NB4 (cell line): ENCODE measurements at regions not wholly inside any gene's neighbourhood (a gene's known extent, or its start where the extent isn't known, plus 50 kb on each side); places are given as distances from the start of the nearest gene placed in this dataset.

Experiments
- DNase-seq: peaks from one replicate; pipeline ENCODE4 v3.0.0; 2010; ENCODE audit warnings: low read depth
- H3K4me3 ChIP-seq: one replicate; pipeline ENCODE4 v1.5.1; 2011; ENCODE audit warnings: mild to moderate bottlenecking, low read depth, low read length, moderate library complexity
- MYC ChIP-seq: IDR thresholded peaks from 2 replicates; pipeline ENCODE4 v1.6.1; 2011; ENCODE audit warnings: low read depth, low read length
- POLR2A ChIP-seq: IDR thresholded peaks from 2 replicates; pipeline ENCODE4 v1.6.1; 2011; ENCODE audit warnings: mild to moderate bottlenecking; ENCODE audit not compliant: insufficient read length; ENCODE audit errors: extremely low read depth
- TF ChIP-seq, protein P1 (sequence below): IDR thresholded peaks from 2 replicates; pipeline ENCODE4 v1.6.1; 2011; ENCODE audit warnings: low read depth, low read length
- TF ChIP-seq, protein P2 (sequence below): IDR thresholded peaks from one replicate; pipeline ENCODE4 v1.5.1; 2012; ENCODE audit warnings: low read depth, low read length

DNA sequence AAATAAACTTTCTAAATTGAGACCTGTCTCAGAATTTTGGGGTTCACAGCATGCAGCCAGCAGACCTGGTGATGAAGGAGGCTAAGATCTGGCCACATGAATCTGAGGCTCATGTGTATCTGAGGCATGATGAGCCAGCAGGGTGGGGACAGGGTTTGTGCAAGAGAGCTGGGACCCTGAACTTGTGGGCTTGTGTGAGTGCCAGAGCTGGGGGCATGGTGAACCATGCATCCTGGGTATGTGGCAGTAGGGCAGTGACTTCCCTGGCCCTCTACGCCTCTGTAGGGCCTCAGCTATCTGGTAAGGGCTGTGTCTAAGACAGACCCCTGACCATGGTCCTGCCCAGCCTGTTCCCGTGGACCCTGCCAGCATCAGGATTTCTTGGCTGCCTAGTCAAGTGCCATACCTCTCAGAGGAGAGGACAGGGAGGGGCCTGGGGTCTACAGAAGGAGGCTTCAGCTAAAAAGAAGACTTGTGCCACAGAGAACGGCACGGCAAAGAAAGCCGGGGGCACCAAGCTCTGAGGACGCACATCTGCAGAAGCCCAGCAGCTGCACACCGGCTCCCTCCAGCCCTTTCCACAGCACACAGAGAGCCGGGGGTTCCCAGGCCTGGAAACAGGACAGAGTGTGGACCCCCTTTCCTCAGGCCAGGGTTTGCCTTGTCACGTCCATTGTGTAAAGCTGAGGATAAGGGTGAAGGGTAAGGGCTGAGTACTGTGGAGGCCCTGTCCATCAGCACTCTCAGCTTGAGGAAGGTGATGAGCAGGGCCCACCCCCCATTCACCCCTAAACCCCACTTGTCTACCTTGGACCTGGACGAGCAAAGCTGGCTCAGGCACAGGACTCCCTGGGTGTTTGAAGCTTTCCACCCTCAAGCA lies 130.1 kb downstream of the MRPL36 start:
- TF ChIP-seq, protein P1, sequence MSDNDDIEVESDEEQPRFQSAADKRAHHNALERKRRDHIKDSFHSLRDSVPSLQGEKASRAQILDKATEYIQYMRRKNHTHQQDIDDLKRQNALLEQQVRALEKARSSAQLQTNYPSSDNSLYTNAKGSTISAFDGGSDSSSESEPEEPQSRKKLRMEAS, result no peak
- TF ChIP-seq, protein P2, sequence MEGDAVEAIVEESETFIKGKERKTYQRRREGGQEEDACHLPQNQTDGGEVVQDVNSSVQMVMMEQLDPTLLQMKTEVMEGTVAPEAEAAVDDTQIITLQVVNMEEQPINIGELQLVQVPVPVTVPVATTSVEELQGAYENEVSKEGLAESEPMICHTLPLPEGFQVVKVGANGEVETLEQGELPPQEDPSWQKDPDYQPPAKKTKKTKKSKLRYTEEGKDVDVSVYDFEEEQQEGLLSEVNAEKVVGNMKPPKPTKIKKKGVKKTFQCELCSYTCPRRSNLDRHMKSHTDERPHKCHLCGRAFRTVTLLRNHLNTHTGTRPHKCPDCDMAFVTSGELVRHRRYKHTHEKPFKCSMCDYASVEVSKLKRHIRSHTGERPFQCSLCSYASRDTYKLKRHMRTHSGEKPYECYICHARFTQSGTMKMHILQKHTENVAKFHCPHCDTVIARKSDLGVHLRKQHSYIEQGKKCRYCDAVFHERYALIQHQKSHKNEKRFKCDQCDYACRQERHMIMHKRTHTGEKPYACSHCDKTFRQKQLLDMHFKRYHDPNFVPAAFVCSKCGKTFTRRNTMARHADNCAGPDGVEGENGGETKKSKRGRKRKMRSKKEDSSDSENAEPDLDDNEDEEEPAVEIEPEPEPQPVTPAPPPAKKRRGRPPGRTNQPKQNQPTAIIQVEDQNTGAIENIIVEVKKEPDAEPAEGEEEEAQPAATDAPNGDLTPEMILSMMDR, result no peak
- no peak for TF ChIP-seq POLR2A
- no peak for TF ChIP-seq MYC
- no peak overlapping the region for H3K4me3 ChIP-seq
- DNase-seq, result no peak

DNA sequence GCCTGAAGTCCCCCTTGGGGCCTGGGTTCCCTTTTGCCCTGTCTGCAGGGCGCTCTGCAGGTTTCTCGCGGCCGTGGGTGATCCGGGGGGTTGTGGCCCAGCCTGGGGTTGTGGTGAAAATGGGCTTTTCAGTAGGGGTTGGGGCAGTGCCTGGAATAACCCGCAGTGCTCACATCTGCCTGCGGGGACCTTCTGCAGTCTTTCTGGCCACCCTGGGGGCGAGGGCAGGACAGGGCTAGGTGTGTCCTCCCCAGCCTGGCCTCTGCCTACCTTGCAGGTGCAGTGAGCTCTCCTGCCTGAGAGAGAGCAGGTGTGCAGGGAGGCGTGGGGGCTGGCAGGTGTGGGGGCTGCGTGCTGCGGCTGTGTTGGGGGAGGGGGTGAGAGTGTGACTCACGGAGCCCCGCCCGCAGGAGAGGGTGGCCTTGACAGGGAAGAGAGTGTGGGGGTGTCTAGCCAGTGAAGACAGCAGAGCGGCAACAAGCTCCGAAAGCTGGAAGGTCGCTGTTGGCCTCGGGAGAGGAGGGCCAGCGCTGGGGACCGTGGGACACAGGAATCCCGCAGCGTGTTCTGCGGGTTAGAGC lies 131.4 kb downstream of the MRPL36 start:
- TF ChIP-seq MYC, result no peak
- TF ChIP-seq, protein P2, result peak; percentile 24
- DNase-seq, result peak; percentile 46
- no peak overlapping the region for H3K4me3 ChIP-seq

DNA sequence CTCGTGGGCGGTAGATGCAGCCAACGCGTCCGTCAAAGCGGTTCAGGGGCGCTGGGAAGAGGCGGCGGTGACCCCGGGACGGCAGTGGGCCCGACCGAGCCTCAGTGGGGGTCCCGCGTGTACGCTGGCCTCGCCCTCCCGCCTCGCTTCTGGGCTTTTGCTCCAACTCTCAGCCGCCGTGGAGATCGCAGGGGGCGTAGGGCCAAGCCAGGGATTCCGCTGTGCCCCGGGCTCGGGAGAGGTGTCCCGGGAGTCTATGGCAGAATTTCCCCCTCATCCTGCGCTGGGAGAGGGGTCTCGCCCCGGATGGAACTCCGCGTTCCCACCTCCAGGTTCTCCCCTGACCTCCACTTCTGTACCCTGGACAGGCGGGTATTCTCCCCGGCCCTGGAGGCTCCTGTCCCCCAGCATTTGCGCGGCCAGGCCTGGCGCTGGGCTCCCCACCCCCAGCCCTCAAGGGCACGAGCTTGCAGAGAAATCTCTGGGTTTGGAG lies 131.9 kb downstream of the MRPL36 start:
- H3K4me3 ChIP-seq, result no peak overlapping the region
- no peak for DNase-seq
- TF ChIP-seq, protein P1, result no peak
- TF ChIP-seq, protein P2, result no peak
- no peak for TF ChIP-seq POLR2A
- no peak for TF ChIP-seq MYC

DNA sequence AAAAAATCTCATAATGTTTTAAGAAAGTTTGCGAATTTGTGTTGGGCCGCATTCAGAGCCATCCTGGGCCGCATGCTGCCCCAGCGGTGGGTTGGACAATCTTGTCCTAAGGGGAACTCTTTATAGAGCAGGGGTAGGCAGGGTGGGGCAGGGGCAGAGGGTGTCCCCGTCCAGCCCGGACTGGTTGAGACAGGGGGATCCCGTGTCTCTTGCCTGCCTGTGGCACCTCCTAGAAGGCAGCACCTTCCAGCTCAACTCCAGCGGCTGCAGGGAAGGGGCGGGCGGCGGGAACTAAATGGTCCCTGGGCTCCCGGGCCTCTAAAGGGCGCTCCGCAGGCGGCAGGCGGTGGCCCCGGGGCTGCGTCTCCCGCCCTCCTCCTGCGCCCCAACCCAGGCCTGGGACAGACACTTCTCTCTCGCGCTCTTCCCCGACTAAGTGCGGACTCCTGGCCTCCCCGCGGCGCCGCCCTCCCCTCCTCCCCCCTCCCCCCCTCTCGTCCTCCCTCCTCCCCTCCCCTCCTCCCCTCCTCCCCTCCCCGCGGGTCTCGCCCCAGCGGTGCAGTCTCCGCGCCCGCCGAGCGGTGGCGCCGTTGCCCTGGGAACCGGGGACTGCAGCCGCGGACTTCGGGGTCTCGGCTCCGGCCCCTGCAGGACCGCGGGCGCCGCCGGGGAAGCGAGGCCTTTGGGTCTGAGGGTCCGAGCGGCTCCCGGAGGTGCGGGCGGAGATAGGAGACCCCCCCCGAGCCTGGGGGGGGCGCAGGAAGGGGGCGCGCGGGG lies 132.6 kb downstream of the MRPL36 start:
- TF ChIP-seq POLR2A (no peak), MYC (no peak)
- TF ChIP-seq, protein P1, result no peak
- TF ChIP-seq, protein P2, result peak; percentile 3
- DNase-seq, result no peak
- no peak overlapping the region for H3K4me3 ChIP-seq

DNA sequence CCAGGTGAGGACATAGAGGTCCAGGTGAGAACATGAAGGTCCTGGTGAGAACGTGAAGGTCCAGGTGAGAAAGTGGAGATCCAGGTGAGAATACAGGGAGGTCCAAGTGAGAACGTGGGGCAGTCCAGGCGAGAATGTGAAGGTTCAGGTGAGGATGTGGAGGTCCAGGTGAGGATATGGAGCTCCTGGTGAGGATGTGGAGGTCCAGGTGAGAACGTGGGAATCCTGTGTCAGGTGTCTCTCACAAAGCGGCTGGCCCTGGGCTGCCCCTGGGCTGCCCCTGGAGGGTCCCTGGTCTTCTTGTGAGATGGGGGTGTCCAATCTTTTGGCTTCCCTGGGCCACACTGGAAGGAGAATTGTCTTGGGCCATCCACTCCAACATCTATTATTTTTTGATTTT lies 133.4 kb downstream of the MRPL36 start:
- no peak for DNase-seq
- TF ChIP-seq POLR2A (no peak), MYC (no peak)
- TF ChIP-seq, protein P2, result no peak
- TF ChIP-seq, protein P1, result no peak
- H3K4me3 ChIP-seq, result no peak overlapping the region
